Mesothelial cell of epicardium (in vitro differentiated cells): ENCODE measurements at regions not wholly inside any gene's neighbourhood (a gene's known extent, or its start where the extent isn't known, plus 50 kb on each side); places are given as distances from the start of the nearest gene placed in this dataset.

Experiments
- DNase-seq, 2 experiments: peaks; one replicate each; pipeline ENCODE4 v3.0.0; 2021; ENCODE audit warnings: low spot score in 2 of 2; ENCODE audit not compliant: unreplicated experiment in 2 of 2
- H3K27ac Mint-ChIP-seq: 2 replicates; pipeline ENCODE4 v1.8.0; 2021; ENCODE audit warnings: mixed read lengths
- H3K27me3 Mint-ChIP-seq: 2 replicates; pipeline ENCODE4 v1.8.0; 2021; ENCODE audit warnings: low read depth, mixed read lengths
- H3K36me3 Mint-ChIP-seq: 2 replicates; pipeline ENCODE4 v1.8.0; 2021; ENCODE audit warnings: mixed read lengths
- H3K4me1 Mint-ChIP-seq: 2 replicates; pipeline ENCODE4 v1.8.0; 2021; ENCODE audit warnings: mixed read lengths
- H3K4me3 Mint-ChIP-seq: 2 replicates; pipeline ENCODE4 v1.8.0; 2021; ENCODE audit warnings: mild to moderate bottlenecking, moderate library complexity, mixed read lengths
- H3K9me3 Mint-ChIP-seq: 2 replicates; pipeline ENCODE4 v1.8.0; 2021; ENCODE audit warnings: mixed read lengths
- TF ChIP-seq, protein P1 (sequence below): fragments of 200-600 bp; sonication (generic); IDR thresholded peaks from one replicate; pipeline ENCODE4 v1.5.0; 2021; ENCODE audit warnings: antibody characterized with exemption; ENCODE audit not compliant: unreplicated experiment

DNA sequence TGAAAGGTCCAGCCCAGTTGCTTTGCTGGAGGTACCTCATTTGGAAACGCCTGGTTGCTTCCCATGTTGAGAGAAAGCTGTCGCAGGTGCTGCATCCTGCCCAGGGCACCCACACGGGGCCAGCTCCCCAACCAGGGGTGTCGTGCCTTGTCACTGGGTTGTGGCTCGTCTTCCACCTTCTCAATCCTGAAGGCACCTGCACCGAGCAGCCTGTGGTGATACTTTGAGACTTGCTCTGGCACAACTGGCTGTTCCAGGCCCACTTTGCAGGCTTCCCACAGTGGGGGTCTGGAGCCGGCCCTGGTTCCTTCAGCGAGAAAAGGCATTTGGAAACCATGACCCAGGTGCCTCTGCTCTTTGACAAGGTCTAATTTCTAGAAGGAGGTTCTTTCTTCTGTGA is 197.3 kb upstream of the PPP2R2D start:
- TF ChIP-seq, protein P1, sequence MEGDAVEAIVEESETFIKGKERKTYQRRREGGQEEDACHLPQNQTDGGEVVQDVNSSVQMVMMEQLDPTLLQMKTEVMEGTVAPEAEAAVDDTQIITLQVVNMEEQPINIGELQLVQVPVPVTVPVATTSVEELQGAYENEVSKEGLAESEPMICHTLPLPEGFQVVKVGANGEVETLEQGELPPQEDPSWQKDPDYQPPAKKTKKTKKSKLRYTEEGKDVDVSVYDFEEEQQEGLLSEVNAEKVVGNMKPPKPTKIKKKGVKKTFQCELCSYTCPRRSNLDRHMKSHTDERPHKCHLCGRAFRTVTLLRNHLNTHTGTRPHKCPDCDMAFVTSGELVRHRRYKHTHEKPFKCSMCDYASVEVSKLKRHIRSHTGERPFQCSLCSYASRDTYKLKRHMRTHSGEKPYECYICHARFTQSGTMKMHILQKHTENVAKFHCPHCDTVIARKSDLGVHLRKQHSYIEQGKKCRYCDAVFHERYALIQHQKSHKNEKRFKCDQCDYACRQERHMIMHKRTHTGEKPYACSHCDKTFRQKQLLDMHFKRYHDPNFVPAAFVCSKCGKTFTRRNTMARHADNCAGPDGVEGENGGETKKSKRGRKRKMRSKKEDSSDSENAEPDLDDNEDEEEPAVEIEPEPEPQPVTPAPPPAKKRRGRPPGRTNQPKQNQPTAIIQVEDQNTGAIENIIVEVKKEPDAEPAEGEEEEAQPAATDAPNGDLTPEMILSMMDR = no peak
- Mint-ChIP-seq H3K4me1 (peaks cover 6% of the 10 kb centered on the region), H3K27me3 (peaks cover 20% of the 10 kb centered on the region), H3K4me3 (no peak overlapping the region), H3K36me3 (no peaks in the 10 kb centered on the region), H3K9me3 (peaks cover 13% of the 10 kb centered on the region), H3K27ac (no peak overlapping the region)
- DNase-seq = peak in 1 of 2 experiments; percentile 22

DNA sequence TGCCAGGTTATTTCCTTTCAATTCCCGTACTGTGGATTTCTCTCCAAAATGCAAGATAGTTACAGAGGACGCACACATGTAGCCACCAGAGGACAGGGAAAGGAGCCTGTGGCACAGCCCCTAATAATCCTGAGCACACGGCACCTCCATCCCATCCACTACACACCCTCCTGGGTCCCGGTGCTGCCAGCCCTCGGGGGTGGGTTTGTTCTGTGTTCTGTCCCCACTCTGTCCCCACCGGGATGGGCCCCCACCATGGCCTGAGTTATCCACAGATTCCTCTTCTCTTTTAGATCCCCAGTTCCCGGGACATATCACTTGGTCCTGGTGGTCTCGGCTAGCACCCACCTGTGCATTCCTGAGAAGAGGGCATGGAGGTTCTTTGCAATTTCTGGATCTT is 196.9 kb upstream of the PPP2R2D start:
- Mint-ChIP-seq H3K36me3 (no peaks in the 10 kb centered on the region), H3K27ac (no peak overlapping the region), H3K27me3 (peaks cover 16% of the 10 kb centered on the region), H3K4me3 (no peak overlapping the region), H3K4me1 (peaks cover 6% of the 10 kb centered on the region), H3K9me3 (peaks cover 13% of the 10 kb centered on the region)
- TF ChIP-seq, protein P1 = no peak
- peak in 1 of 2 experiments; percentile 9 for DNase-seq

DNA sequence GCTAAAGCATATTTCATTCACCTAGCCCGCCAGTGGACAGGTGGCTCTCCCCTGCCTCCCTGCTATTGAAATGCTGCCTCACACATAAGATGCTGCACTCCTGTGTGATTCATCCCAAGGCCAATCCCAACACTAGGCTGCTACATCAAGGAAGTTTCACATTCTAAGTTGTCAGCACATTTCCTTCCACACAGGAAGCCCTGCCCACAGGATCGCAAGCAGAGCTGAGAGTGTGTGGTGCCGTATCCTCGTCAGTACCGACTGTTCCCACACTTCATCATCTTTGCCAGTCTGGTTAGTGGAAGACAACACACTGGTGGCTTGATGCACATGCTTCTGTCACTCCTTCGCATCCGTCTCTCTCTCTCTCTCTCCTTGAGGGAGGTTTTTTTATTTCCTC is 194.3 kb upstream of the PPP2R2D start:
- no peaks in the 10 kb centered on the region for H3K4me1 Mint-ChIP-seq
- peaks cover 13% of the 10 kb centered on the region for H3K9me3 Mint-ChIP-seq
- H3K27ac Mint-ChIP-seq = no peak overlapping the region
- TF ChIP-seq, protein P1 = no peak
- peak in 1 of 2 experiments; percentile 17 for DNase-seq
- H3K36me3 Mint-ChIP-seq = no peaks in the 10 kb centered on the region
- H3K4me3 Mint-ChIP-seq = no peak overlapping the region
- peaks cover 13% of the 10 kb centered on the region for H3K27me3 Mint-ChIP-seq

DNA sequence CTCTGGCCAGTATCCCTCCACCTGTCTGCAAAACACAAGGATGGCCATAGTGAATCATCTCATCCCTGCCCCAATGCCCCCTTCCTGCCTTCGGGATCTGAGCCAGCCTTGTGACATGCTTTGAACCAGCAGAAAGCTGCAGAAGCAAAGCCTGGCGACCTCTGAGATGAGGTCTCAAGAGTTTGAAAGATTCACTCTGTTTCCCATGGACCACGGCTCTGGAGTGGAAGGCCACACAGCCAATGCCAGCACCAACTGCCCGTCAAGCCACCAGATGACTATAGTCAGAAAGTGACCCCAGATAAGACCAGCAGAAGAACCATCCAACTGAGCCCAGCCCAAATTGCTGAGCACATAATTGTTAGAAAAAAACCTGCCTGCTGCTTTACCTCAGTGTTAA is 193.9 kb upstream of the PPP2R2D start:
- Mint-ChIP-seq H3K27ac (no peak overlapping the region), H3K27me3 (peaks cover 13% of the 10 kb centered on the region), H3K4me1 (no peaks in the 10 kb centered on the region), H3K9me3 (peaks cover 13% of the 10 kb centered on the region), H3K36me3 (no peaks in the 10 kb centered on the region), H3K4me3 (no peak overlapping the region)
- TF ChIP-seq, protein P1 = no peak
- DNase-seq = peak in 1 of 2 experiments; percentile 3

DNA sequence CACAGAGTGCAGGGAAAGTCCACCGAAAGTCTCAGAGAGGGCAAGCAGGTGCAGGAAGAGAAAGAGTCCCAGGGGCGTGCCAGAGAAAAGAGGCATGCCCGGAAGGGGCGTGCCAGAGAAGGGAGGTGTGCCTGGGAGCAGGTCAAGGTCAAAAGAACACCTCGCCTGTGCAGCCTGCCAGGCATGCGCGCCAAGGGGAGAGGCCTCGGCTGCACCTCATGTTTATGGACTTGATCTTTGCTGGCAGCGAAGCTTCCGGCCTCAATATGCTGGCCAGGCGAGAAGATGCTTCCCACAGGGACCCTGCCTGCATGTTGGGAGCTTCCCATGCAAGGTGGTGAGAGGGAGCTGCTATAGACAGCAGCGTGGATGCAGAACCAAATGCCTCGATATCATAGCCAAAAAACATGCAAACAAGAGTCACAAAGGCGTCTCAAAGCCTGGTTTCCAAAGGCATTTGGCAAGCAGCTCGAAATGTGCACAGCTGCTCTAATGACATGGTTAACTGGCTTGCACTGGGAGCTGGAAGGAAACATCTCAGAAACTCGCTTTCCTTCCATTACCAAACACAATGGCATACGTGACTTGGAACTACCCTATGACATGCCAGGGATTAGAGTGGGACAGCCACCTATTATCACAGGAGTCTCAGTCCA is 192.5 kb upstream of the PPP2R2D start:
- H3K27me3 Mint-ChIP-seq = peaks cover 10% of the 10 kb centered on the region
- no peaks in the 10 kb centered on the region for H3K4me1 Mint-ChIP-seq
- H3K36me3 Mint-ChIP-seq = no peaks in the 10 kb centered on the region
- no peak overlapping the region for H3K4me3 Mint-ChIP-seq
- H3K9me3 Mint-ChIP-seq = peaks cover 13% of the 10 kb centered on the region
- peak in 1 of 2 experiments; percentile 22 for DNase-seq
- TF ChIP-seq, protein P1 = no peak
- no peak overlapping the region for H3K27ac Mint-ChIP-seq
